NB4 (cell line): ENCODE measurements at regions not wholly inside any gene's neighbourhood (a gene's known extent, or its start where the extent isn't known, plus 50 kb on each side); places are given as distances from the start of the nearest gene placed in this dataset.

Experiments
- CTCF ChIP-seq: IDR thresholded peaks from one replicate; pipeline ENCODE4 v1.5.1; 2012; ENCODE audit warnings: low read depth, low read length
- POLR2A ChIP-seq: IDR thresholded peaks from 2 replicates; pipeline ENCODE4 v1.6.1; 2011; ENCODE audit warnings: mild to moderate bottlenecking; ENCODE audit not compliant: insufficient read length; ENCODE audit errors: extremely low read depth

- TF ChIP-seq CTCF (no peak), POLR2A (no peak)
Measured at GRCh38 chr4:19239565-19239964, 1012.1 kb upstream of the SLIT2 start.
